SHP77 (cell line): ENCODE measurements at regions not wholly inside any gene's neighbourhood (a gene's known extent, or its start where the extent isn't known, plus 50 kb on each side); places are given as distances from the start of the nearest gene placed in this dataset.

ENCODE experiments used
- DNase-seq, 2 experiments: peaks; one replicate each; lab custom pipeline; 2025; lab: John Stamatoyannopoulos, UW

DNA sequence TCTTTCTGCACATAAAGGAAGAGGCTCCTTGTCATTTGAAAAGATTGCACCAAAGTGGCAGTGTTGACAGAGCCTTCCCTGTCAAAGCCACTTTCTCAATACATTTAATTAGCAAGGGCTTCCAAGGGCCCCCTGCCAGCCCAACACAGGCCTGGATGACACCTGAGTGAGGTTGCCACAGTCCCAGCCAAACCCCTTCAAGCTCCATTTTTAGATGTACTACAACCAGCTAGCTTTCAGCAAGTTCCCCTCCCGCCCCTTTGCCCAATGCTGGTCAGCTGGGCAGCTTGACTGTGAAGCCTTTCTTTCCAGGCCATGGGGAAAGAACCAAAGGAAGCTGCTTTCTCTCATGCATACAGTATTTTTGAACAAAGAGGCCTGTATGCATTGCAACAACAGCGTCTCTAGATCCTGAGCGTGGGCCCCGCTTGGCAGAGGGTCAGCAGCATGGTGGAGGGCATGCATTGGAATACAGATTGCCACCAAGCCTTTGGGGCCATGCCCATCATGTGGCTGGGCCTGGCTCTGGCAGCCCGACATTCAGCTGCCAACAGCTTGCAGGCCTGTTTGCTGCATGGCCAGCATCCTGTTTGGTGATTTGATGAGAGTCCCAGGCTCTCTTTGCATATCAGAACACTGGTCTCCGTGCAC is 261.1 kb upstream of the GATB start:
- DNase-seq: no peak

DNA sequence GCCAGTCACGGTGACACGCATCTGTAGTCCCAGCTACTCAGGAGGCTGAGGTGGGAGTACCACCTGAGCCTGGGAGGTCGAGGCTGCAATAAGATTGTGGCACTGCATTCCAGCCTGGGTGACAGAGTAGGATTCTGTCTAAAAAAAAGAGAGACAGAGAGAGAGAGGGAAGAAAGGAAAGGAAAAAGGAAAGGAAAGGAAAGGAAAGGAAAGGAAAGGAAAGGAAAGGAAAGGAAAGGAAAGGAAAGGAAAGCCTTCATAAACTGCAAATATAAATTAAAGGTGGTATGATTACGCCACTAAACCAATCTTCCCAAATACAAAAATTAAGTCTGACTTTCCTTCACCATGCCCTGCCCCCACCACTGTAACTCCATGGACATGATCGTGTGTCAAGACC is 259.3 kb upstream of the GATB start:
- no peak for DNase-seq

DNA sequence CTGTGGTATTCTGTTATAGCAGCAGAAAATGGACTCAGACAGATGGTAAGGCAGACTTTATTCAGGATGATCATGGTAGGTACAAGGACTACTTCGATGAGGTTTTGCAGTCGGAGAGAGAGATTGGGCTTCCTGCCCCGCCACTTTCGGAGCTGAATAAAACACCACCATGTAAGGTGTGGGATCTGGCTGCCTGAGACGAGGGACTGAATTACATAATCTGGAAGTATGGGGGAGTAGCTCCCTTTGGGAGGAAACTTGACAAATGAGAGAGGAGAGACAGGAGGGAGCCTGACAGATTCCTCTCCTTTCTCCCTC is 255.5 kb upstream of the GATB start:
- no peak for DNase-seq

DNA sequence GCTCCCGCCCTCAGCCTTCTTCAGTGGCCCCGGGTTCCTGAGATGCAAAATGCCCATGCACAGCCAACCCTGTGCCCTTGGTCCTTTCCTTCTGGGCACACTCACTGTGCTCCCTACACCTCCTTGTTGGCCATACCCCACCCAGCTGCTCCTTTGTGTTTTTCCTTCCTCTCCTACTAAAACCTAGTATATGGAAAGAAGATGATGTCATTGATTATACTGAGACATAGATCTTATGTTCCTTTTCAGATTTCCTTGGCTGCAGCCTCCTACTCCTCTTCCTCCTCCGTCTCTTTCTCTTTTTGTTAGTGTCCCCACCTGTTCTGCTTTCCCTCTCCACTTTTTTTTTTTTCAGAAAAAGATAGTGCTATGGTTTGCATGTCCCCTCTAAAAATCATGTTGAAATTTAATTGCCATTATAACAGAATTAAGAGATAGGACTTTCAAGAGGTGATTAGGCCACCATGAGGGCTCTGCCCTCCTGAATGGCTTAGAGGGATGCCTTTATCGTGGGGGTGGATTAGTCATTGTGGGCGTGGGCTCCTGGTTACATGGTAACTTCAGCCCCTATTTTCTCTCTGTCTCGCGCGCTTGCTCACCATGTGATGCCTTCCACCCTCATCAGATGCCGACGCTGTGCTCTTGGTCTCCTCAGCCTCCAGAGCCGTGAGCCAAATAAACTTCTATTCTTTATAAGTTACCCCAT is 254.9 kb upstream of the GATB start:
- DNase-seq: no peak

DNA sequence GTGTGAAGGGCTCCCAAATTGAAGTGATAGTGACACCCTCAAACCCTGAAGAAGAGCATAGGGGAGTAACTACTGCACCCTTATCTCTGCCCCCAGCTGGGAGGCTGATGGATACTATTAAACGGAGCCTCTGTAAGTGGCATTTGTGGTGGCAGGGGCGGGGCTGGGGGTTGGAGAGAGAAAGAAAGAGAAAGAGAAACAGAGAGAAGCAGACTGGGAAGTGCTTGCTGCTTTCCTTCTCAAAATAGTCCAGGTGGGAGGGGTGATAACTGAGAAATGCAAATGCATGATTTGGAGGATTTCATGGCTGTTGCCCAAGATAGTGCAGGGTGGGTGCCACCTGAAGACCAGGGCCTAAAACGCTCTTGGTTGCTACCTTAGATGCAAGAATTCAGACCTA is 253.5 kb upstream of the GATB start:
- DNase-seq: no peak

DNA sequence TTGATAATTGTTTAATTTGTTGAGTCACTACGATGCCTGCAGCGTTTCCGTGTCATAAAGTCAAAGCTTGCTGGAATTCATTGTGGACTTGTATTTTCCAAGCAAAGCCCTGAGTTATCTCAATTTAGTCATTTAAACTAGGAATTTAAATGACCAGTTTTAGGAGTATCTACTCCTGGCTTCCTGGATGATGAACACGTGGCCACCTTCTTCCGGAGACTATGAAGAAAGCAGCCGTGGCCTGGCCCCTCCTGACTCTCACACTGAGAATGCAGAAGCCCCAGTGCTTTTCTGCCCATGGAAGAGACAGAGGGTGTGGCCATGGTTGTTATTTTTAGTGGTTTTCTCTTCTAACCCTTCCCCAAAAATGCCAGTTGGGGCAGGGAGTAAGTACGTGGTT is 250.7 kb upstream of the GATB start:
- DNase-seq: no peak

DNA sequence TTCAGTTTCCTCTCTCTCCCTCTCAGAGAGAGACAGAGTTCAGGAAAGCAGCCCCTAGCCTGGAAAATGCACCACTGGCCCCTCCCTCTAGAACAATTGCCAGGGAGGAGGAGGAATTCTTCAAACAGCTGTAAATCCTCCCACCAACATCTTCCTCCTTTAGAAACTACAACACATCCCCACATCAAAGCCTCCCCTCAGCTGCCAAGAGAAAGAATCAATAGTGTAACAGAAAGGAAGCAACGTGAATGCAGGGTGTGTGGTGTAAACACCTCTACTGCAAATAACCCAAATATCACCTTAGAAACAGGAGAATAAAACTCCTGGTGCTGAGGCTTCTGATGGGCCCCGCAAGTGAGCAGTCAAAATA is 249.9 kb upstream of the GATB start:
- no peak for DNase-seq

DNA sequence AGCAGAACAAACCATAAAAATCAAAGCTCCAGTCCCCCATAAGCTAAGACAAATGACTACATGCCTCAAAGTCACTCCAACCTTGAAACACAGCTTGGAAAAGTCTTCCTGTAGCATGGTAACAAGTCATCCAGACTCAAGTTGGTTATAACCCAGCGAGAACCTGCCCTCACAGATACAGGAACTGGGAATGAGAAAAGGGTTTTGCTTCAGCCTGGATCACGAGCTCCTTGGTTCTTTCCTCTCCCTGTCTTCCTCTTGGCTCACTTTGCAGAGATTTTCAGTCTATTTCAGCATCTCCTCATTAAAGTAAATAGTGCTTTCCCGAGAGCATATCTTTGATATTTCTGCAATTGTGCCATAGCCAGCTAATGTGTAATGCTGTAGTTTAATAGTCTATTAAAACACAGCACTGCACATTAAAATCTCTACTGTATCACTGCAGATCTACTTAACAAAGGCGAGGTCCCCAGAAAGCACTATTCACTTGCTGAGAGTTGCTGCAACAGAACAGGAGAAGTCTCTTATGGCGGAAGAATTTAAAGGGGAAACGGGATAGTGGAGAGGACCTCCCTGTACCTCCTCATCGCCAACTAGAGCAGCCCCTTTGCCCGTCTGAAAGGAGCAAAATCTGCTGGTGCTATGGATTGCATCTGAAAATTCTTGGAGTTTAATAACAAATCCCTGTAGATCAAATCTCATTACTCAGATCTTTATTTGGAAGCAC is 249.3 kb upstream of the GATB start:
- no peak for DNase-seq

DNA sequence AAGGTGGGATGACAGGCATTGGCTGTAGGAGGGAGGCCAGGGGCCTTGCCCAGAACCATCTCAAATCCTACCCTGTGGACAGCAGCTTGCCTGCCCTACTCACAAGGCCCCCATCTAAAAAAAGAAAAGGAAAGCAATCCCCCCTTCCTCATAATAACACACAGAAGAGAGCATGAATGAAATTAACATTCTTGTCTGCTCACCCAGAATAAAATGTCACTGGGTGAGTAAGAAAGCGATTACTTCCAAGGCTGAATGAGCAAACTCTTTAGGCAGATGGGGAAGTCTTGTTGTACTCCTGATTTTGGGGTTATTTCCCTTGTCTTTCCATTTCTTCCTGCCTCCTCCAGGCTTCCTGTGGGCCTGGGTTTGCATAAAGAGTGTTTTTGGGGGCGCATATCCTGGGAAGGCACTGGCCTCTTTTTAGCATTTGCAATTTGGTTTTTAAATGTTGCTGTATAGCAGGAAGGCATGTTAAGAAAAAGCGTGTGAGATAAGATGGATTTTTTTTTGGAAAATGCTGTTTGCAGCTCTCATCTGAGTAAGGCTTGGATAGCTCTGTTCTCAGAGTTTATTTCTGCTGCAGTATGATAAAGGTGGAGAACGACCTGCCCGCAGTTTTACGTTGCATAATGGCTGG is 248.3 kb upstream of the GATB start:
- DNase-seq: no peak

DNA sequence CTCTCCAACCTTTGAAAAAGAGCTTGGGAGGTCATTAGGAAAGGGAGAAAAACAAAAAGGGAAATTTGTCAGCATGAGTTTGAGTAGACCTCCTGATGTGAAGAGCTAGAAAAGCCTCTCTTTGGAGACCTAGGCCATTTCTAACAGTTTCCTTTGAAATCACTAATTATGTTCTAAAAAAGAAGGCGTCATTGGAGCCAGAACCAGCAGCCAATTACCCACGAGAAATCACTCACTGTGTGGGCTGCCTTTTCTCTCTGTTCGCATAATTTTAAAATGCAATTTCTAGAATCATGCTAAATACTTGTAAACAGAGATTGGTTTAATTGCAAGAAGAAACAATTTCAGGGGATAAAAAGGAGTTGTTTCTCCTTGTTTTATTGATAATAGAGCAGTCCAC is 246.3 kb upstream of the GATB start:
- DNase-seq: no peak

DNA sequence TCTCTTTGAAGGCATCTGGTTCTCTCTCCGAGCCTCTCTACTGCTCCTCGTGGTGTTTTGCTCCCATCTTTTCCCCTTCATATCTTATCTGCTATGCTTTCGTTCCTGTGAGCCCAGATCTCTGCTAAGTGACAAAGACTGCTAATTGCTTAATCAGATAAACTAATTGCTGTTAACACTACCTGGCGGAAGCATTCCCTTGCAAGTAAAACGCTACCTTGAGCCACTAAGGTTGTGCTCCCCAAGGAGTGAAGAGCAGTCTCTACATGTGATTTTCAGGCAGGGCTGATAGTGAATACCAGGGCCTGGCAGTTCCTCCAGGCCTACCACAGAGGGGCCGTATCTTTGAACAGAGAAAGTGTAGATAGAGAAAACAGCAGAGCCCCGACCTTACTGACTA is 244.0 kb upstream of the GATB start:
- DNase-seq: no peak

DNA sequence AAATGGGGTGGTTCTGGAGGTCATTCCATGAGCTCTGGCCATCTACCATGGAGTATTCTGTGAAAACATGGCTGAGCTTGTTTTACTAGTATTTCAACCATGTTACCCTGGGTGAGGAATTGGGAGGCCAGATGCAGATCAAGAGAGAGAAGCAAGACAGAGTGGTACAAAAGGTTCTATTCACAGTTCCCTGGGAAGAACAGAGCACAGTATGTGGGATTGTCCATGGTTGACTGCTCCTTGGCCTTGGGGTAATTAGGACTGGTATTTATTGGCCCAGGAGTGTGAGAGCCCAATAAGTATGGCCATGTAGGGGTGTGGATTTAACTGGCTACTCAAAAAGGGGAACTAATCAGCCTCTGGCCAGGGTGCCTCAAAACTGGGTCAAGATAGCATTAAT is 239.7 kb upstream of the GATB start:
- DNase-seq: no peak

DNA sequence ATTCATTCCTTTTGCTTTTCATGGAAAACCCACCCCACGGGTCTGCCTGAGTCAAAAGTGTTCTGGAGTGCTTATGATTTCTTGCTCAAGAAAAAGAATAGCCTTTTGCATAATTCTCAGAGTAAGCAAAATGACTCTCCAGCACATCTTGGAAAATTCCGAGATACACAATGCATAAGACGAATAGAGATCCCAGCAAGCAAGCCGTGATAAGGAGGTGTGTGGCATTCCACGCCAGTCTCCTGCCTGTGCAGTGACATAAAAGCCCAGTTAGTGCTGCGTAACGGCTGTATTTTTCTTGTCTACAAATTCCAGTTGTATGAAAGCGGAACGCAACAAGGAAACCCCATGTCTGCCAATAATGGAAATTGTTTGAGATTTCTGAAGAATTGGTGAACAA is 237.9 kb upstream of the GATB start:
- DNase-seq: no peak

DNA sequence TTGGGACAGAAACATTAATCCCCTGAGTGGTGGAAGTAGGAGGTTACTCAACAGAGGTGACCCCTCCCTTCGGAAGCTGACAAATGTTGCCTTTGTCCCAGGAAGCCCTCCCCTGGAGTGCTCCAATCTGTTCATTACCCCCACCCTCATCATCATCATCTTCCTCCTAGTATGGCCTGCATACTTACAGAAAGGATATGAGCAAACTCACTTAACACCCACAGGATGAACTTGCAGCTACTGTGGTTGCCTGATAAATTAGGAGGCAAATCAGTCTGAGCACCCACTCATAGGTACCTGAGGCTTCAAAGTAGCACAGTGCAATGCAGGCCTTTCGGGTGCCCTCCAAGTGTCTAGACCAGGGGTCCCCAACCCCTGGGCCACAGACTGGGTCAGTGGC is 236.7 kb upstream of the GATB start:
- no peak for DNase-seq

DNA sequence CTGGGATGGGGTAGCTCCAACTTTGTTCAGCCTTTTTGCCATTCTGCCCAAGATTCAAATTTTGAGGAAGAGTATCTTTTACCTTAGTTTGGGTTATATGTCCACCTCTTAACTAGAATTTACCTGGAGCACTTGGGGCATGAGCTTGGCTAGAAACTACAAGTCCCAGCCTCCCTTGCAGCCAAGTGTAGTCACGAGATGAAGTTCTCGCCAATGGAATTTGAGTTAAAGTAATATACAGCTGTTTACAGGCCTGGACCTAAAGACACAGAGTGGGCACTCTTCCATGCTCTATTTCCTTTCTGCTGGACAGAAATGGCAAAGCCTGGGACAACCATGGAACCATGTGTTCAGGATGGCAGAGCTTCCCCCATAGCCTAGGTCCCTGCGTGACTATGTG is 233.6 kb upstream of the GATB start:
- no peak for DNase-seq

DNA sequence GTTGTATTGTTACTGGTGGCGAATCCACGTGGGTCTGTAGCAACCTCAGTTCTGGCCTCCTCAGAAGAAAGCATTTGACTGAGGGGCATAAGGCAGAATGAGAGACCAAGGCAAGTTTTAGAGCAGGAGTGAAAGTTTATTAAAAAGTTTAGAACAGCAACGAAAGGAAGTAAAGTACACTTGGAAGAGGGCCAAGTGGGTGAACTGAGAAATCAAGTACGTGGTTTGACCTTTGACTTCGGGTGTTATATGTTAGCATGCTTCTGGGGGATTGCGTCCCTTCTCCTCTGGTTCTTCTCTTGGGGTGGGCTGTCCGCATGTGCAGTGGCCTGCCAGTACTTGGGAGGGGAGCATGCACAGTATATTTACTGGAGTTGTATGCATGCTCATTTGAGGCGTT is 232.7 kb upstream of the GATB start:
- no peak for DNase-seq

DNA sequence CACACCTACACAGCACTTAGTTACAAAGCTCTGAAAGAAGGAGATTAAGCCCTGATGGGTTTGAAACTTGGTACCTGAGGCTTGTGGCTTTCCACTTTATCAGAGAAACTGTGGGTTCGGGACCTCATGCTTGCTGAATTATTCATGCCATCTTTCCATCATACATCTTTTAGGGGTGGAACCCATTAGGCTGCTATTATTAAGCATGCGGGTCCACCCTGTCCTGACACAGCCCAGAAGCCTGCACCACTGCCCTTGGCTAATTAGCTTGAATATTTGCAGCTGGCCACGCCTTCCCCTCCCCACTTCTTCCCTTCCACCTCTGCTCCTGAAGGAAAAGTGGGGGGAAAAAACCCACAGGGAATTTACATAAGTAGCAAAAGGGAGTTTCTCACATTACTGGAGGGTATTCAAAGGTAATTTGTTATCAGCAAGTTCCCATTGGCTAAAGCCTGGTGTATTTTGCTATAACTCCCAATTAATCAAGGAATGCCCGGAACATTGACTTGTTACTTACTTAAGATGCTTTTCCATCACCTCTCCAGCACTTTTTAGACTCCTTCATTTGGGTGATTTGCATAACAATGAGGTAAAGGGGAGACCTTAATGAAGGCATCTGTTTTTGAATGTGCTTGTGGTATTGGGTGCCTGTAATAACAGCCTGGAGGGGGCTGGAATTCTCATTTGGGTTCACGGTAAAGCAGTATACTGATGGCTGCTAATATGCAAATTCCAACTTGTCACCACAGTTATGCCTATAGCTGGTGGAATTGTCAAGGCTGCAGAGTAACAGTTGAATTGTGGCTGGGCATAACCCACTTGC is 231.7 kb upstream of the GATB start:
- no peak for DNase-seq

DNA sequence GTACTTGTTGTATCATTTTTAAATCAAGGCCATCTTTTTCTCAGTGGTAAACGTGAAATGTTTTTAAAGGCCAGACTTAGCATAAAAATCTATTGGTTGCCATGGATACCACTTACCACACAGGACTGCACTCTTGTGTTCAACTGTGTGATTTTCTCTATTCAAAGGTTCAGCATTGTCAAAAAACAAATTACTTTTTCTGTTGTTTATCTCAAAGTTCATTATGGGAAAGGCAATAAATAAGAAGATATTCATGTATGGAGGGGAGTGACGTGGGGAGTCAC is 231.0 kb upstream of the GATB start:
- DNase-seq: no peak

DNA sequence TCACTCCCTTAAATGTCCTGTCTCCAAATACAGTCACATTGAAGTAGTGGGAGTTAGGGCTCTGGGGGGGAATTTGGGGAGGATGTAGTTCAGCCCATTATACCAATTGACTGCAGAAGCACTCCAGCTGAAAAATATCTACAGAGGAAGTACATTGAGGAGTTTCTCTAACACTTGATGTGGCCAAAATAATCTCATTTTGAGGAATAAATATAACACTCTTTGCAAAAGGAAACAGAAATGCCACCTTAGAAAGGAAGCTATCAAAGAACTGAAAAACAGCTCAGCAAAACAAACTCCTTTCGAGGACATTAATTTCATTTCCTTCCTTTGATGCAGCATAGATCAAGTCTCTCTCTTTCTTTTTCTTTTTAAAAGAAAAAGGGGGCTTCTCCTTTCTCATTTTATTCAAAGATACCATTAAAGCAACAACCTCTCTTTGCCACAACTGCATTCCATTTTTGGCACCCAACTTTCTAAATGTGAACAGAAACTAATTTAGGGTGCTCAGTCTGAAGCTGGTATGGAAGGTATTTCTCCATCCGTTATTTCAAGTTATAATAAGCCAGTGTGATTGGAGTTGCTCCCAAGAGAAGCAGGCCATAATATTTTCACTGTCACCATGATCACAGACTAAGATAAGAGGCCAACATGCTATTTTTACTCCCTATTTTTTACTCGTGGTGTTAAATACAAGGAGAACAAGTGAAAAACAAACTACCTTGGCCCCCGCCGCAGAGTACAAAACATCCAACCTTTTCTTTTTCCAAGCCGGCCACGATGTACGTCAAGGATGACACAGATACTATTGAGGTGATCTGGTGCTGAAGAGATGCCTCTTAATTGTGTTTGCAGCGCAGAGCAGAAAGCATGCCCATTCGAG is 230.4 kb upstream of the GATB start:
- no peak for DNase-seq

DNA sequence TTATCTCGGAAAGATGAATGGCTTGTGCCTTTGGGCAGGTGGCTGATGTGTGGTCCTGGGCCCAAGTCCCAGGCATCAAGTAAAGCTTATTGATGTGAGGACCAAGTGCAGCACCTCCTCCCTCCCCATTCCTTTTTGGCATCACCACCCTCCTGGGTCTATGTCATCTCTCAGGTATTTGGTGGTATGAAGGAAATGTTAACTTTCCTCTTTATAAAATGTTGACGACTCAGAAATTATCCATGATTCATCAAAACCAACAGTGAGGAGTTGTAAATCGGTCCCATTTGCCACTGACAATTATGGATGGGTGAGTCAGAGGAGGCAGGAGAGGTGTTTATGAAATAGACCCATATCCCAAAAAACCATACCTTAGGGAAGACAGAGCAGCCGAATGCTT is 229.4 kb upstream of the GATB start:
- DNase-seq: no peak

DNA sequence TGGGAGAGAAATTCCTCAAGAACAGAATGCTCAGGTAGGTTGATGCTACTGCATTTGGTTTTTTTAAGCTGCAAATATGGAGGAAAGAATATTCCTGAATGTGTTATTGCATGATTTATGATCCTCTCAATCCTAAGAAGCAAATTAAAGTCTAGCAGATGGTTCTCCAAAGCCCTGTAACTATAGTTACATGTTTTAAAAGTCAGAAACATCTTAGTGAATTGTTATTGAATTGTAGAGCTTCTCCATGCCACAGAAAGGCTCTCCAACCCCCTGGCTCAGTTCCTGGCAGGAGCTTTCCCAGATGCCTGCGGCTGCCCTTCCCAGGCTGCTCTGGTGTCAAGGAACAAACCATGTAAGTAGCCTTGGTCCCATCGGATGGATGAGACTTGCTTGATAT is 227.8 kb upstream of the GATB start:
- DNase-seq: no peak

DNA sequence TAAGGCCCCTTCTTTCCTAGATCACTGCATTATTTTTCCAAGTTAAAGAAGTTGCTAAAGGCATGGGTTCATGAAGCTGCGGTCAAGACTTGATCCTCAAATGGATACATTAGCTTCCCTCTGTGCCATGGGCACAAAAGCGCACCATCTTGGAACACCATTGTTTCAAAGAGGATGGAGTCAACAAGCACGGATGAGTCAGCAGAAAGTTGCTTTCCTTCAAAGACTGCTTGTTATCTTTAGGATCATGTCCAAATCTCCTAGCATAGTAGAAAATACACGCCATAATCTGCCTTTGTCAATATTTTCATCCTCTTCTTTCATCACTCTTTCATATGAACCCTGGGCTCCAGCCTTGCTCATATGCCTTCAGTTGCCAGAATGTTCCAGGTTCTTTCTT is 226.8 kb upstream of the GATB start:
- no peak for DNase-seq
